Fibroblast of villous mesenchyme (primary cell): ENCODE measurements at regions not wholly inside any gene's neighbourhood (a gene's known extent, or its start where the extent isn't known, plus 50 kb on each side); places are given as distances from the start of the nearest gene placed in this dataset.

Source experiments
- DNase-seq: peaks from one replicate; pipeline ENCODE4 v3.0.0-alpha.2; 2010; ENCODE audit warnings: low read depth
- H3K4me3 ChIP-seq: 2 replicates; pipeline ENCODE4 v1.5.1; 2011; ENCODE audit warnings: low read depth, mild to moderate bottlenecking, low read length
- TF ChIP-seq, protein P1 (sequence below): IDR thresholded peaks from 2 replicates; pipeline ENCODE4 v1.5.1; 2012; ENCODE audit warnings: low read depth, mild to moderate bottlenecking, low read length; ENCODE audit not compliant: insufficient read depth

DNA sequence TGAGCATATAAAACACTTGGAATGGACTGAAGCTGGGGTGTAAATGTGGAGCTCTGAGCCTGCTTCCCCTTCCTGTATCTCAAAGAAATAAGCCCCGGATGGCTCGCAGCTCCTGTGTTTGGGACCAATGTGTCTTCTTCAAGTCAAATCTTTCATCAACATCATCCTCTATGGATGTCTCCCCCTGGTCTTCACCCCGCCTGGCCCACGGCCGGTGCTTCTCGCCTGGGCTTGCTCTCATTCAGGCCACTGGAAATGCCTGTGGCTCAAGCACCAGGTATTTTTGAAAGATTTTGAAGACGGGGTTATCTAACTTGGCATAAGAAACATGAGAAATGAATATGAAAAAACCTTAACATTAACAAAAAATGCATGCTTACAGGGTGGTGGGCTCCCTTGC, 769.8 kb downstream of the BRD1 start:
- DNase-seq: no peak
- TF ChIP-seq, protein P1, sequence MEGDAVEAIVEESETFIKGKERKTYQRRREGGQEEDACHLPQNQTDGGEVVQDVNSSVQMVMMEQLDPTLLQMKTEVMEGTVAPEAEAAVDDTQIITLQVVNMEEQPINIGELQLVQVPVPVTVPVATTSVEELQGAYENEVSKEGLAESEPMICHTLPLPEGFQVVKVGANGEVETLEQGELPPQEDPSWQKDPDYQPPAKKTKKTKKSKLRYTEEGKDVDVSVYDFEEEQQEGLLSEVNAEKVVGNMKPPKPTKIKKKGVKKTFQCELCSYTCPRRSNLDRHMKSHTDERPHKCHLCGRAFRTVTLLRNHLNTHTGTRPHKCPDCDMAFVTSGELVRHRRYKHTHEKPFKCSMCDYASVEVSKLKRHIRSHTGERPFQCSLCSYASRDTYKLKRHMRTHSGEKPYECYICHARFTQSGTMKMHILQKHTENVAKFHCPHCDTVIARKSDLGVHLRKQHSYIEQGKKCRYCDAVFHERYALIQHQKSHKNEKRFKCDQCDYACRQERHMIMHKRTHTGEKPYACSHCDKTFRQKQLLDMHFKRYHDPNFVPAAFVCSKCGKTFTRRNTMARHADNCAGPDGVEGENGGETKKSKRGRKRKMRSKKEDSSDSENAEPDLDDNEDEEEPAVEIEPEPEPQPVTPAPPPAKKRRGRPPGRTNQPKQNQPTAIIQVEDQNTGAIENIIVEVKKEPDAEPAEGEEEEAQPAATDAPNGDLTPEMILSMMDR: no peak
- H3K4me3 ChIP-seq: no peak overlapping the region

DNA sequence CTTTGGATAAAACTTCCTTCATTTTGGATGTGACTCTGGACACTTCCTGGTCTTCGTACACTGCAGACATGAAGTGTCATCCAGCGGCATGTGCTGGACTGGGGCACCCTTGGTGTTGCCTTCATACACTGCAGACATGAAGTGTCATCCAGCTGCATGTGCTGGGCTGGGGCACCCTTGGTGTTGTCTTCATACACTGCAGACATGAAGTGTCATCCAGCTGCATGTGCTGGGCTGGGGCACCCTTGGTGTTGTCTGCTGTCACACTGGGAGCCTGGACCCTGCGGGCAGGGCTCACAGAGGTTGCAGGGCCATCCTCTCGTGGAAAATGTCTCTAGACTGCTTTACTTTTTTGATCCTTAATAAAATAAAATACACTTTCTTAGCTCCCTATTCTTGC, 771.4 kb downstream of the BRD1 start:
- DNase-seq: no peak
- TF ChIP-seq, protein P1: no peak
- no peak overlapping the region for H3K4me3 ChIP-seq

DNA sequence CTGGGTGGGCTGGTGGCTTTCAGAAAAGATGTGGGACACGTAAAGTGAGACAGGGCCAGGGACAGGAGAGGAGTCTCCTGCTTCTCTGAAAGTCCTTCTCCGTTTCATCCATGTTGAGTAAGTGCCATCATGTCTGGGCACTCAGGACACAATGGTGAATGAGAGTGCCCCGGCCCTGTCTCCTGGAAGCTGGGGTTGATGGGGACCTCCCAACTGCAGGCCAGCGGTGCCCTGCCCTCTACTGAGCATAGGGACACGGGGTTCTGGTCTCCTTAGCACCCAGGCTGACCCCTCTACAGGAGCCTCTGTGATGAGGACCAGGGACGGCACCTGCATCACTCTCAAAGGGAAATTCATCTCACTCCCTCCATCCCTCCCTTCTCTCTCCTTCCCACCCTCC, 772.3 kb downstream of the BRD1 start:
- no peak overlapping the region for H3K4me3 ChIP-seq
- TF ChIP-seq, protein P1: no peak
- no peak for DNase-seq

DNA sequence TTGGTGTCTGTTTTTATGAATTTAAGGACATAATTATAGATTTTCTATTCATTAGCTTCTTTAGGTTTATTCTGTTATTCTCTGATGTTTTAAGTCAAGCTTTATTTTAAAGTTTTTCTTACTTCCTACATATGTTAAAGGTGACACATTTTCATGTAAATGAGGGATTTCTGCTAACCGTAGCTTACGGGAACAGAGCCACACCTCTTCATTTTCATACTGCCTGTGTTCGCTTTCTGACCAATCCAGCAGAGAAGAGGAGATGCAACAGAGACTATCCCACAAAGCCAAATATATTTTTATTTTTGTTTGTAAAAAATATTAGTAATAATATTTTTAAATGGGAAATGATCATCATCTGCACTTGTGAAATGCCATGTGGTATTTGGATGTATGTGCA, 774.1 kb downstream of the BRD1 start:
- TF ChIP-seq, protein P1: no peak
- DNase-seq: no peak
- no peak overlapping the region for H3K4me3 ChIP-seq

DNA sequence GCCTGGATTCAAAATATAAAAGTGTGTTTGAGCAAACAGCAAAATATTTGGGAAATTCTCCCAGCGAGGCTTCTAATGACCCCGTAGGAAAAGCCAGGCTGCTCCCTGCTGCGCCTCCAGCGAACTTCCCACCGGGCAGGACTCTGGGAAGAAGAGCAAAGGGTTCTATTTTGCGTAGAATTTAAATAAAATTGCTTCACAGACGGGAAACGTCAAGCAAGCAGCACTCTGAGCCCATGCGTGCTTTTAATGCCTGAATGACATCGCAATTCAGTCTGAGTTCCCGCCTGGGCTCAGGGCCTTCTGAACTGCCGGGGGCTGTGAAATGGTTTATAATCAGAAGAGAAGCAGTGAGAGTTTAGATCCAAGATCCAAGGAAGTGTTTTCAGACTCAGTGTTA, 775.1 kb downstream of the BRD1 start:
- DNase-seq: no peak
- TF ChIP-seq, protein P1: no peak
- no peak overlapping the region for H3K4me3 ChIP-seq

DNA sequence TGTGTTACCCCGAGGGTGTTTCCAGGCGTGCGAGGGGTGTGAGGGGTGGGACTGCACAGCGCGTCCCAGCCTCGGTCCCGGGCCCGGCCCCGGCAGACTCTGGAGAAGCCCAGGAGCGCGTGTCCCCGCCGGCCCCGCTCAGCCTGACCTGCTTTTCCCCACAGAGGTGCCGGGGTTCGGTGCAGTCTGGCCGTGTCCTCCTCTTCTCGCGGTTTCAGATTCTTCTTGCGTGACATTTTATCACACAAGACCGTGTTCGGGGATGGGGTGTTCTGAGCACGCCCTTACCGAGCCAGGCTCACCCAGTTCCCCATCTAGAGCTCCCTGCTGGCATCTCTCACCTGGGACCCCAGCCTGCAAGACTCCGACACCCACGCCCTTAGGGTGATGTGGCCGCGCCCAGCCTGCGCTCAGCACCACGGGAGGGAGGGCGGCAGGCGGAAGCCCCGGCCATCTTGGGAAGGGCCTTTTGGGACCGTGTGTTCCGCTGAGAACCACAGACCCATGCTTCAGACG, 775.6 kb downstream of the BRD1 start:
- TF ChIP-seq, protein P1: no peak
- no peak overlapping the region for H3K4me3 ChIP-seq
- no peak for DNase-seq

DNA sequence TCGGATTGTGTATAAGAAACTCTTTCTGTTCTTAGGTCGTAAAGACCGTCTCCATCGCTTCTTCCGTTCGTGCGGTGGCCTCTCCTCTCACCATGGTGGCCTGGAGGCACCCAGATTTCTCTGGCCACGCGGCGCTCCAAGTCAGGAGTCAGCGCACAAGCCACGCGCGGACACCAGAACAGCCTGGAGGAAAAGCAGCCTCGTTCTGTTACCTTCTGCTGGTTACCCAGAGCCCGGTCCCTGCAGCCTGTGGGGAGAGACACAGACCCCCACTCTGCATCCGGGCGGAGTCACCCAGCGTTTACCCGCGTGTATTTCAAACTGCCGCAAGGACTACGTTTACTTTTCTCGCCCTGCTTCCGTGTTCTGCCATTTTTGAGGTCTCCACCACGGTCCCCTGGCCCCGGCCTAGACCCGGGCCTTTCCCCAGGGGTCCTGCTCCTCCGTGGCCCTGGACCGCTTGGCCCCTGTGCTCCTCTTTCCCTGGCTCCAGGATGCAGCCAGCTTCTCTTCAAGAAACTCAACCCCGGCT, 776.1 kb downstream of the BRD1 start:
- no peak for DNase-seq
- TF ChIP-seq, protein P1: no peak

More for the DNA sequence above, 776.1 kb downstream of the BRD1 start:
- H3K4me3 ChIP-seq: no peak overlapping the region
